Heart right ventricle (tissue), 16 donors: ENCODE measurements at regions not wholly inside any gene's neighbourhood (a gene's known extent, or its start where the extent isn't known, plus 50 kb on each side); places are given as distances from the start of the nearest gene placed in this dataset.

Experiments
- ATAC-seq, 8 donors: fragments of 200-7000 bp; cut with Tn5 transposase; one replicate each; pipeline ENCODE4 v1.9.1; 2020; ENCODE audit warnings: mild to moderate bottlenecking in 8 of 8, moderate library complexity in 8 of 8, moderate number of reproducible peaks in 1 of 8
- DNase-seq, 2 donors: peaks; one replicate each; pipeline ENCODE4 v3.0.0-alpha.2; 2020
- H3K27ac ChIP-seq, 10 donors: fragments of 200-600 bp; sonication (generic) in 2 of 10; one replicate each; pipeline versions ENCODE4 v1.5.0 to v1.8.0; 2020 to 2022; ENCODE audit warnings: mild to moderate bottlenecking in 3 of 10
- H3K27me3 ChIP-seq, 7 donors: fragments of 200-600 bp; one replicate each; pipeline ENCODE4 v1.8.0; 2021 to 2022; ENCODE audit warnings: mild to moderate bottlenecking in 2 of 7
- H3K36me3 ChIP-seq, 9 donors: fragments of 200-600 bp; sonication (generic) in 1 of 9; one replicate each; pipeline versions ENCODE4 v1.5.0 to v1.8.0; 2020 to 2022; ENCODE audit warnings: mild to moderate bottlenecking in 2 of 9
- H3K4me1 ChIP-seq, 9 donors: fragments of 200-600 bp; sonication (generic) in 1 of 9; one replicate each; pipeline versions ENCODE4 v1.5.0 to v1.8.0; 2020 to 2022; ENCODE audit warnings: mild to moderate bottlenecking in 4 of 9
- H3K4me3 ChIP-seq, 10 donors: fragments of 200-600 bp; sonication (generic) in 2 of 10; one replicate each; pipeline versions ENCODE4 v1.5.0 to v1.8.0; 2020 to 2022; ENCODE audit warnings: mild to moderate bottlenecking in 7 of 10, moderate library complexity in 2 of 10
- H3K9me3 ChIP-seq, 11 donors: fragments of 200-600 bp in 10 of 11; sonication (generic) in 2 of 11; one replicate each; pipeline versions ENCODE4 v1.5.0 to v1.8.0; 2013 to 2022; ENCODE audit warnings: mild to moderate bottlenecking in 2 of 11, control low read depth in 1 of 11, moderate library complexity in 1 of 11
- CTCF ChIP-seq, 9 donors: fragments of 200-600 bp; sonication (generic) in 2 of 9; IDR thresholded peaks; one replicate each; pipeline versions ENCODE4 v1.5.0 to v1.8.0; 2021 to 2022; ENCODE audit warnings: antibody characterized with exemption in 9 of 9, mild to moderate bottlenecking in 5 of 9, moderate library complexity in 1 of 9
- WGBS, 2 donors: extraction: QIAGEN DNeasy Blood & Tissue Kit; methylation state at CpG; one replicate each; pipeline ENCODE4 v1.1.7; 2013; ENCODE audit warnings: inconsistent platforms in 1 of 2; 5-methylcytosine and 5-hydroxymethylcytosine counted together
- intact Hi-C, 10 donors: fragments of 100-400 bp; cut with DNase I; formaldehyde crosslinking; loops; one replicate each; pipeline versions ENCODE4 v1.11.1 to v1.14.2; 2022
- donor health status: Arrhythmogenic right ventricular cardiomyopathy.
- donor health status: ischemic (EF 13 %, LVEDD 7.1; RV severe dilation, severe dysfunction).
- donor health status: healthy with polysubstance abuse.
- donor health status: DM: no; HTN: yes; CAD: no.
- donor health status: DM: no; HTN: no; CAD: no.
- donor health status: ischemic (EF 25% LVEDD 6.9; RV normal size, moderate dysfunction).
- donor health status: ischemic (EF 25% LVEDD 5.7; RV mildly dilated, moderate dysfunction).
- donor health status: healthy.
- donor health status: DM: yes; HTN: yes; CAD: no.
- donor health status: Ischemic cardiomyopathy.
- donor health status: ischemic (EF 35%, LVEDD 5.7; RV mildly dilated, moderate dysfunction).
- donor health status: nonischemic (EF 11% LVEDD 7.7; RV severe dilation, severe dysfunction).
- donor health status: DM: yes; HTN: yes; CAD: no.
- donor health status: PGD.
- donor health status: ischemic (EF 29% LVEDD 5.4; RV normal size, mild dysfunction).
- donor health status: nonischemic (EF 23%, LVEDD 6.1; RV moderate dilation, normal function).

- 90 to 93% methylated on average over 2 of the region's 2 CpGs for WGBS, 2 donors
These were observed 393.7 kb upstream of the NPVF start for GRCh38 chr7:25621993-25622392.

GRCh38 chr7:25622695-25623094 lies 394.4 kb upstream of the NPVF start:
- H3K4me1 ChIP-seq: peaks cover 0 to 48% (median 24%) of the 10 kb centered on the region in 9 donors
- 56 to 70% methylated on average over 3 of the region's 3 CpGs for WGBS, 2 donors
- TF ChIP-seq CTCF (IDR thresholded peaks at IDR 0.05): no peak
- no peak for ATAC-seq
- DNase-seq: no peak
- intact Hi-C loops: loop anchor here in 2 of 10 donors (5.0 kb wide), 2 partner anchors 50 to 230 kb away; no protein-coding TSS in a partner anchor
- H3K9me3 ChIP-seq: no peaks in the 10 kb centered on the region
- no peaks in the 10 kb centered on the region for H3K36me3 ChIP-seq
- H3K27ac ChIP-seq: no peak overlapping the region
- H3K27me3 ChIP-seq: no peaks in the 10 kb centered on the region
- H3K4me3 ChIP-seq: no peak overlapping the region

More at GRCh38 chr7:25621993-25622392, 393.7 kb upstream of the NPVF start:
- no peak for TF ChIP-seq CTCF (IDR thresholded peaks at IDR 0.05)
- H3K27ac ChIP-seq: no peak overlapping the region
- no peaks in the 10 kb centered on the region for H3K36me3 ChIP-seq
- DNase-seq (no peak), ATAC-seq (no peak)
- H3K9me3 ChIP-seq: no peaks in the 10 kb centered on the region
- H3K4me3 ChIP-seq: no peak overlapping the region
- H3K27me3 ChIP-seq: no peaks in the 10 kb centered on the region
- intact Hi-C loops: loop anchor here in 2 of 10 donors (5.0 kb wide), 2 partner anchors 50 to 230 kb away; no protein-coding TSS in a partner anchor
- peaks cover 0 to 49% (median 31%) of the 10 kb centered on the region in 9 donors for H3K4me1 ChIP-seq

GRCh38 chr7:25624051-25624450 lies 395.8 kb upstream of the NPVF start:
- no peak for TF ChIP-seq CTCF (IDR thresholded peaks at IDR 0.05)
- Histone ChIP-seq H3K36me3 (no peaks in the 10 kb centered on the region), H3K27me3 (no peaks in the 10 kb centered on the region), H3K4me3 (no peak overlapping the region), H3K27ac (peak overlapping the region in 7 of 10 donors; percentile 38 to 65 (median 61)), H3K9me3 (no peaks in the 10 kb centered on the region), H3K4me1 (peaks cover 0 to 53% (median 24%) of the 10 kb centered on the region in 9 donors)
- intact Hi-C loops: loop anchor here in 2 of 10 donors (5.0 kb wide), 2 partner anchors 48 to 228 kb away; no protein-coding TSS in a partner anchor
- DNase-seq: no peak
- 84 to 86% methylated on average over 3 of the region's 3 CpGs for WGBS, 2 donors
- no peak for ATAC-seq

GRCh38 chr7:25624833-25625232 lies 396.5 kb upstream of the NPVF start:
- 56 to 60% methylated on average over 8 of the region's 8 CpGs for WGBS, 2 donors
- no peaks in the 10 kb centered on the region for H3K27me3 ChIP-seq
- H3K27ac ChIP-seq: peak overlapping the region; percentile 22 to 83 (median 56)
- H3K4me3 ChIP-seq: no peak overlapping the region
- H3K36me3 ChIP-seq: no peaks in the 10 kb centered on the region
- H3K4me1 ChIP-seq: peaks cover 0 to 48% (median 21%) of the 10 kb centered on the region in 9 donors
- H3K9me3 ChIP-seq: no peaks in the 10 kb centered on the region
- DNase-seq: peak; percentile 34 to 76
- intact Hi-C loops: loop anchor here in 3 of 10 donors (5.0 kb wide), 3 partner anchors 37 to 227 kb away; no protein-coding TSS in a partner anchor
- peak; percentile 81 to 93 (median 90) for ATAC-seq
- no peak for TF ChIP-seq CTCF (IDR thresholded peaks at IDR 0.05)
